Peyer's patch (tissue), 4 donors: ENCODE measurements at regions not wholly inside any gene's neighbourhood (a gene's known extent, or its start where the extent isn't known, plus 50 kb on each side); places are given as distances from the start of the nearest gene placed in this dataset.
"Not testable (repeated sequence)": the region's sequence is repeated elsewhere in the genome, so short reads cannot be mapped to it uniquely, and the experiment has no call there.

Source experiments
- POLR2A ChIP-seq, 2 donors: fragments of 450-650 bp; IDR thresholded peaks; one replicate each; pipeline ENCODE4 v1.5.1; 2017; ENCODE audit warnings: antibody characterized with exemption in 2 of 2, mild to moderate bottlenecking in 2 of 2, moderate library complexity in 2 of 2
- TF ChIP-seq, protein P1 (sequence below), 6 experiments: fragments of 450-650 bp in 4 of 6; fragments of 200-600 bp in 2 of 6; sonication (generic) in 1 of 6; IDR thresholded peaks; one replicate each; pipeline ENCODE4 v1.5.1; 2017 to 2019; ENCODE audit warnings: antibody characterized with exemption in 6 of 6, mild to moderate bottlenecking in 3 of 6, moderate library complexity in 1 of 6

DNA sequence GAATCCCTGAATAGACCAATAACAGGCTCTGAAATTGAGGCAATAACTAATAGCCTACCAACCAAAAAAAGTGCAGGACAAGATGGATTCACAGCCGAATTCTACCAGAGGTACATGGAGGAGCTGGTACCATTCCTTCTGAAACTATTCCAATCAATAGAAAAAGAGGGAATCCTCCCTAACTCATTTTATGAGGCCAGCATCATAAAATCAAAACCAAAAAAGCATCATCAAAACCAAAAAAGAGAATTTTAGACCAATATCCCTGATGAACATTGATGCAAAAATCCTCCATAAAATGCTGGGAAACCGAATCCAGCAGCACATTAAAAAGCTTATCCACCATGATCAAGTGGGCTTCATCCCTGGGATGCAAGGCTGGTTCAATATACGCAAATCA is 246.2 kb upstream of the THUMPD2 start:
- TF ChIP-seq, protein P1, sequence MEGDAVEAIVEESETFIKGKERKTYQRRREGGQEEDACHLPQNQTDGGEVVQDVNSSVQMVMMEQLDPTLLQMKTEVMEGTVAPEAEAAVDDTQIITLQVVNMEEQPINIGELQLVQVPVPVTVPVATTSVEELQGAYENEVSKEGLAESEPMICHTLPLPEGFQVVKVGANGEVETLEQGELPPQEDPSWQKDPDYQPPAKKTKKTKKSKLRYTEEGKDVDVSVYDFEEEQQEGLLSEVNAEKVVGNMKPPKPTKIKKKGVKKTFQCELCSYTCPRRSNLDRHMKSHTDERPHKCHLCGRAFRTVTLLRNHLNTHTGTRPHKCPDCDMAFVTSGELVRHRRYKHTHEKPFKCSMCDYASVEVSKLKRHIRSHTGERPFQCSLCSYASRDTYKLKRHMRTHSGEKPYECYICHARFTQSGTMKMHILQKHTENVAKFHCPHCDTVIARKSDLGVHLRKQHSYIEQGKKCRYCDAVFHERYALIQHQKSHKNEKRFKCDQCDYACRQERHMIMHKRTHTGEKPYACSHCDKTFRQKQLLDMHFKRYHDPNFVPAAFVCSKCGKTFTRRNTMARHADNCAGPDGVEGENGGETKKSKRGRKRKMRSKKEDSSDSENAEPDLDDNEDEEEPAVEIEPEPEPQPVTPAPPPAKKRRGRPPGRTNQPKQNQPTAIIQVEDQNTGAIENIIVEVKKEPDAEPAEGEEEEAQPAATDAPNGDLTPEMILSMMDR (IDR thresholded peaks at IDR 0.05): not testable (repeated sequence)
- TF ChIP-seq POLR2A (IDR thresholded peaks at IDR 0.05): not testable (repeated sequence)
